Esophagus (tissue), 2 donors: ENCODE measurements at regions not wholly inside any gene's neighbourhood (a gene's known extent, or its start where the extent isn't known, plus 50 kb on each side); places are given as distances from the start of the nearest gene placed in this dataset.
"Not testable (repeated sequence)": the region's sequence is repeated elsewhere in the genome, so short reads cannot be mapped to it uniquely, and the experiment has no call there.

Experiments used
- H3K27ac ChIP-seq, 2 donors: one replicate each; pipeline ENCODE4 v1.5.1; 2013; ENCODE audit warnings: low read depth in 2 of 2, mild to moderate bottlenecking in 2 of 2, inconsistent platforms in 1 of 2, low read length in 1 of 2, moderate library complexity in 1 of 2
- H3K27me3 ChIP-seq, 2 donors: one replicate each; pipeline ENCODE4 v1.6.1; 2013; ENCODE audit warnings: low read length in 2 of 2, control low read depth in 1 of 2, mild to moderate bottlenecking in 1 of 2; ENCODE audit not compliant: insufficient read depth in 2 of 2, control insufficient read depth in 1 of 2
- H3K36me3 ChIP-seq, 2 donors: one replicate each; pipeline ENCODE4 v1.6.1; 2013; ENCODE audit warnings: low read length in 1 of 2; ENCODE audit not compliant: control insufficient read depth in 2 of 2, insufficient read depth in 2 of 2
- H3K4me1 ChIP-seq, 2 donors: one replicate each; pipeline ENCODE4 v1.6.1; 2013; ENCODE audit warnings: low read length in 1 of 2; ENCODE audit not compliant: control insufficient read depth in 2 of 2, insufficient read depth in 2 of 2
- H3K4me3 ChIP-seq, 2 donors: one replicate each; pipeline ENCODE4 v1.5.1; 2013; ENCODE audit warnings: low read length in 2 of 2, mild to moderate bottlenecking in 2 of 2, low read depth in 1 of 2, moderate library complexity in 1 of 2
- H3K9me3 ChIP-seq, 2 donors: one replicate each; pipeline ENCODE4 v1.6.1; 2013; ENCODE audit warnings: mild to moderate bottlenecking in 2 of 2, low read depth in 1 of 2, low read length in 1 of 2, moderate library complexity in 1 of 2; ENCODE audit not compliant: control insufficient read depth in 2 of 2, insufficient read depth in 1 of 2
- WGBS, 2 donors: extraction: QIAGEN DNeasy Blood & Tissue Kit; methylation state at CpG; one replicate each; pipeline ENCODE4 v1.1.7; 2013; 5-methylcytosine and 5-hydroxymethylcytosine counted together
- donor health status: healthy with polysubstance abuse.
- donor health status: Bipolar disorder and iron deficiency.

- peaks cover 2 to 8% of the 10 kb centered on the region in 2 donors for H3K9me3 ChIP-seq
- H3K27ac ChIP-seq: no peak overlapping the region
- WGBS, 2 donors: 71 to 75% methylated on average over 5 of the region's 5 CpGs
- H3K36me3 ChIP-seq: no peaks in the 10 kb centered on the region
- no peak overlapping the region for H3K4me3 ChIP-seq
- H3K4me1 ChIP-seq: no peaks in the 10 kb centered on the region
- H3K27me3 ChIP-seq: no peaks in the 10 kb centered on the region
Observed at GRCh38 chr19:28619816-28620429, 593.0 kb downstream of the UQCRFS1 start.

GRCh38 chr19:28618504-28618903, 594.4 kb downstream of the UQCRFS1 start:
- Histone ChIP-seq H3K9me3 (peaks cover 2 to 10% of the 10 kb centered on the region in 2 donors), H3K4me3 (no peak overlapping the region), H3K4me1 (no peaks in the 10 kb centered on the region), H3K27ac (no peak overlapping the region), H3K36me3 (no peaks in the 10 kb centered on the region), H3K27me3 (no peaks in the 10 kb centered on the region)
- 66 to 72% methylated on average over 4 of the region's 4 CpGs for WGBS, 2 donors

DNA sequence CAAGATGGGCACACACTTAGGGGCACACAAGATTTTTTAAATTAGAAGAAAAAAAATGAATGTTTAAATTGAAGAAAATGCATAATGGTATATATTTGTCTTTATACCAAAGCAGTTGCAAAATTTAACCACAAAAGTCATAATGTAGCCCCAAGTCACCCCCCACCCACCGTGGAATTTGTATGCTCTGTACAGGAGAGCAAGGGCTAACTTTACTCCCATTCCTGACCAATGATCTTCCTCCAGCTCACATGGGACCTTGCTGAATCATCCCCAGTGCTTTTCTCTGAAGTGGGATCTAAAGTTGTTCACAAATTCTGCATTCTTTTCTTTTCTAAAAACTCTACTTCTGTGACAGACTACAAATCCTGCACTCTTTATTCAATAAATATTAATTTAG, 597.0 kb downstream of the UQCRFS1 start:
- Histone ChIP-seq H3K4me1 (no peaks in the 10 kb centered on the region), H3K36me3 (no peaks in the 10 kb centered on the region), H3K9me3 (peaks cover 7 to 12% of the 10 kb centered on the region in 2 donors), H3K4me3 (no peak overlapping the region), H3K27ac (no peak overlapping the region), H3K27me3 (no peaks in the 10 kb centered on the region)
- WGBS, 2 donors: 86 to 88% methylated on average over 1 of the region's 1 CpG

GRCh38 chr19:28615546-28615916, 597.4 kb downstream of the UQCRFS1 start:
- 92 to 99% methylated on average over 3 of the region's 3 CpGs for WGBS, 2 donors
- Histone ChIP-seq H3K9me3 (peaks cover 7 to 12% of the 10 kb centered on the region in 2 donors), H3K4me1 (no peaks in the 10 kb centered on the region)

GRCh38 chr19:28614634-28615545, 598.1 kb downstream of the UQCRFS1 start:
- Histone ChIP-seq H3K36me3 (no peaks in the 10 kb centered on the region), H3K27me3 (no peaks in the 10 kb centered on the region), H3K4me1 (no peaks in the 10 kb centered on the region), H3K9me3 (peaks cover 9 to 17% of the 10 kb centered on the region in 2 donors), H3K4me3 (no peak overlapping the region), H3K27ac (no peak overlapping the region)
- WGBS, 2 donors: 84 to 89% methylated on average over 12 of the region's 12 CpGs

More at GRCh38 chr19:28615546-28615916, 597.4 kb downstream of the UQCRFS1 start:
- Histone ChIP-seq H3K27me3 (no peaks in the 10 kb centered on the region), H3K4me3 (no peak overlapping the region), H3K36me3 (no peaks in the 10 kb centered on the region), H3K27ac (no peak overlapping the region)

DNA sequence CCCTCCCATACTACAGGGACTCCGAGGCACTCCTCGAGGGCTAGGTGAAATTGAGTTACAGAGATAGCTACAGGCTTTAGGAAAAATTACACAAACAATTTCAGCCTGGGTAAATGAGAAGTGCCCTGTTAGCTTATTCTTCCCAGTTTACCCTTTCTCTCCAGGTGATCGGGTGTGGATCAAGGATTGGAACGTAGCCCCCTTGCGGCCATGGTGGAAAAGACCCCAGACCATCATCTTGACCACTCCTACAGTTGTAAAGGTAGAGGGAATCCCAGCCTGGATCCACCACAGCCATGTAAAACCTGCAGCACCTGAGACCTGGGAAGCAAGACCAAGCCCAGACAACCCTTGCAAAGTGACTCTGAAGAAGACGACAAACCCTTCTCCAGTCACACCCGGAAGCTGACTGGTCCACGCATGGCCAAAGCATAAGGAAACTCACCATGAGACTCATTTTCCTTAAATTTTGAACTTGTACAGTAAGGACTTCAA, 600.6 kb downstream of the UQCRFS1 start:
- Histone ChIP-seq H3K9me3 (peaks cover 14 to 22% of the 10 kb centered on the region in 2 donors), H3K4me1 (no peaks in the 10 kb centered on the region), H3K27ac (no peak overlapping the region), H3K36me3 (no peaks in the 10 kb centered on the region), H3K4me3 (no peak overlapping the region), H3K27me3 (no peaks in the 10 kb centered on the region)
- WGBS, 2 donors: 87 to 88% methylated on average over 8 of the region's 8 CpGs

- H3K27me3 ChIP-seq, H3K4me3 ChIP-seq, H3K36me3 ChIP-seq, H3K4me1 ChIP-seq, H3K27ac ChIP-seq: not testable (repeated sequence)
- peaks cover 20 to 25% of the 10 kb centered on the region in 2 donors for H3K9me3 ChIP-seq
- WGBS, 2 donors: 82 to 83% methylated on average over 8 of the region's 8 CpGs
Observed at GRCh38 chr19:28611227-28611914, 601.6 kb downstream of the UQCRFS1 start.

GRCh38 chr19:28610731-28611130, 602.2 kb downstream of the UQCRFS1 start:
- Histone ChIP-seq H3K27me3 (no peaks in the 10 kb centered on the region), H3K9me3 (peaks cover 22 to 26% of the 10 kb centered on the region in 2 donors), H3K36me3 (no peaks in the 10 kb centered on the region), H3K4me1 (no peaks in the 10 kb centered on the region), H3K27ac (no peak overlapping the region), H3K4me3 (no peak overlapping the region)
- 86 to 89% methylated on average over 6 of the region's 6 CpGs for WGBS, 2 donors

DNA sequence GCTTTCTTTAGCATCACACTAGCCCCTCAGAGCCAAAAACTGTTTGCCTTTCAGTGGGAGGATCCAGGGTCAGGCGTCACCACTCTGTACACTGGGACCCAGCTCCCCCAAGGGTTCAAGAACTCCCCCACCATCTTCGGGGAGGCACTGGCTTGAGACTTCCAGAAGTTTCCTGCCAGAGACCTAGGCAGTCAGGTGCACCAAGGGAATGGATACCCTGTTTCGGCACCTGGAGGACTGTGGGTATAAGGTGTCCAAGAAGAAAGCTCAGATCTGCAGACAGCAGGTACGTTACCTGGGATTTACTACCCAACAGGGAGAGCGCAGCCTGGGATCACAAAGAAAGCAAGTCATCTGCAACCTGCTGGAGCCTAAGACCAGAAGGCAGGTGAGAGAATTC, 603.0 kb downstream of the UQCRFS1 start:
- Histone ChIP-seq H3K36me3 (no peaks in the 10 kb centered on the region), H3K4me3 (no peak overlapping the region), H3K9me3 (peaks cover 20 to 21% of the 10 kb centered on the region in 2 donors), H3K27ac (no peak overlapping the region), H3K4me1 (no peaks in the 10 kb centered on the region), H3K27me3 (no peaks in the 10 kb centered on the region)
- WGBS, 2 donors: 90 to 94% methylated on average over 5 of the region's 5 CpGs
